Fibroblast of skin of abdomen (primary cell): ENCODE measurements at regions not wholly inside any gene's neighbourhood (a gene's known extent, or its start where the extent isn't known, plus 50 kb on each side); places are given as distances from the start of the nearest gene placed in this dataset.
"Not testable (repeated sequence)": the region's sequence is repeated elsewhere in the genome, so short reads cannot be mapped to it uniquely, and the experiment has no call there.

Experiments
- DNase-seq: peaks from one replicate; pipeline ENCODE4 v3.0.0-alpha.2; 2013

DNA sequence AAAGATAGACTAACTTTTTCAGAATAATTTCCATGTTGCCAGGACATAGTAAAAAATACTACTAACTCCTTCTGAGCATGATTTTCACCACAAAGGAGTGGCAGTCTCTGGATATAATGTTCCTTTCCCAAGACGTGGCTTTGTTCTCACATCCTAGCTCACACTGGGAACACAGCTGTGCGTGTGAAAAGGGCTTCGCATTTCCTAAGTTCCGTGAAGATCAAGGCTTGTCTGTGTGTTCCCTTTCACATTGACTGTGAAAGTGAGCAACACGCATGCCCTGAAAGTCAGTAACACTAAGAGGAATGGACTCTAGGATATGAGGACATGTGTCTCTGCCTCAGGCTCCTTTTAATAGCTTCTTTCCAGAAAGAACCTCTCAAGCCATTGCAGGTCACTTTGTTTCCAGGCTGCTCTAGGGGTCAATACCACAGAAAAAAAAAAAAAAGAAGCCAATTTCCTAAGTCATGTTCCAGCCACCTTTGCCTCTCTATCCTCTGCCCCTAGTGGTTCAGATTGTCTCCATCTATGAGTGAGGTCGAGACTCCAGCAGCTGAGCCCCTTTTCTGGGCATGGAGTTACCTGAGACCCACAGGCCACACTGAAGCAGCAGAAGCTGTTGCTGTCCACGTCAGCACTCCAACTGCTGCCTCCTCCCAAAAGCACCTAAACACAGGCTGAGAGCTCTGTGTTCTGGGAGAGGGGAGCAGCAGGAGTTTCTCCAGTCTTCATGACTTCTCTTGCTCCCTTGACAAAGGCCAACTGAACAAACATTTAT is 355.9 kb downstream of the RSL24D1 start:
- DNase-seq = no peak

DNA sequence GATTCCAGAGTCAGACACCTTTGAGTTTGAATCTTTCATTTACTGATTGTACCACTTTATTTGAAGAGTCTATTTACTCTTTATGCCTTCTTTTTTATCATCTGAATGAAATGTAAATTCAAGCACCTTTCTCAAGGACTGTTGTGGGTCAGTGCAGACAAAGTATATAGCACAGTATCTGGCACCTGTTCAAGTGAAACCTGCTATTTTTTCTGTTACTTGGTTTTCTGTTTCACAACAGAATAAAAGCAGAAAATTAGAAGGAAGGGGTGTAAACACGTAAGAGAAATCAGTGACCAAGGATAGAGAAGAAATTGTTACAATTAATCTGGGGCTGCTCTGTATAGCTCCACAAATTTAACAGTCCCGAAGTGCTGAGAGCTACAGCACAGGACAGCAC is 357.4 kb downstream of the RSL24D1 start:
- no peak for DNase-seq

DNA sequence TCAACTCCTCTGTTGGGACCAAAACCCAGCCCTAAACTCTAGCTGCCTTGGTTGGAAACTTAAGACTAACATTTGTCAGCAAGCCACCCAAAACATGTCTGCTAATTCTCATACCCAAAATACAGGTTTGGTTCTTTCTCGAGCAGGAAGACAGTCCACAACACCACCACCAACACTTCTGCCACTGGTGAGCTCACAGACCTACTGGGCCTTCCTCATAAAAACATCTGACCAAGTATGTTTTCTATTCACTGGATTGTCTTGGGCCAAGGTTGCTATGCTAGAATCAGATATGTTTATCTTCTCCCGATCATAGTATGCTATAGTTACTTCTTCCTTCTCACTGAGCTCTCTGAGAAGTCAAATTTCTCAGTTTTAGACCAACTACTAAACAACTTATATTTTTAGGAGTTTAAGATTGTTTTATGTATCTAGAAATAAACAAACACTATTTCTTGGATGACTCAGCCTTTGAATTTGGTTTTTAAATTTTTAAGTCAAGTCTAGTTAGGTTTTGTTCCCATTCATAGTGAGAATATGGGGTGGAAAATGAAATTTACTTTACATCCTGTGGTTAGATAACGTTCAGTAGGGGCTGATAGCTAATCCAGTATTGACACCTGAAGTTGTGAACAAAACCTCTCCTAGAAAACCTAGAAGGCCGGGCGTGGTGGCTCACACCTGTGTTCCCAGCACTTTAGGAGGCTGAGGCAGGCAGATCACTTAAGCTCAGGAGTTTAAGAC is 360.5 kb downstream of the RSL24D1 start:
- DNase-seq = no peak

DNA sequence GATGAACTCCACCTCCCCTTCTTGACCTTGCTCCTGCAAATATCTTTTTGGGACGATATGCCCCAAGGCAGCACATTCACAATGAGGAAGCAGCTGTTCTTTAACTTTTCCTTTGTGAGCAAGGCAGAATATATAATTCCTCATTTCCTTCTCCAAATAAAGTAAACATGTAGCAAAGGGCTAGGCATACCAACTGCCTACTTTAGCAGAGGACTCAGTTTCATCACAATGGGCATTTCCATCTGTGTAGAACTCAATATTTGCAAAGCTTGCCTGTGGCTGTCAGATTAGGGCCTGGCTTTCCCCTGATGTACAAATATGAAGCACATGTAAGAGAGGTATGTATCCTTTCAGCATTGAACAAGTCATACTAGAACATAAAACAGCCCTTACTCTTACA is 366.9 kb downstream of the RSL24D1 start:
- no peak for DNase-seq

DNA sequence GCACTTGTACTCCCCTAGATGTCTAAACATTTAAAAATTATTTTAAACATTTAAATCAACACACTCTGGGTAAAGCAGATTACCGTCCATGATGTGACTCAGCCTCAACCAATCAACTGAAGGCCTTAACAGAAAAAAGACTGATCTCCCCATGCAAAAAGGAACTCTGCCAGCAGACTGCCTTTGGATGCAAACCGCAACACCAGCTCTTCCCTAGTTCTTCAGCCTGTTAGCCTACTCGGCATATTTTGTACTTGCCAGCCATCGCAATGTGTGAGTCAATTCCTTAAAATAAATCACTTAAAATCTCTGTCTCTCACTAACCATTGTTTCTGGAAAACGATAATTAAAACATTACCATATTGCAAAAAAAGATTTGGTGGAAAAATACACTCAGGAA is 375.9 kb downstream of the RSL24D1 start:
- DNase-seq = no peak

DNA sequence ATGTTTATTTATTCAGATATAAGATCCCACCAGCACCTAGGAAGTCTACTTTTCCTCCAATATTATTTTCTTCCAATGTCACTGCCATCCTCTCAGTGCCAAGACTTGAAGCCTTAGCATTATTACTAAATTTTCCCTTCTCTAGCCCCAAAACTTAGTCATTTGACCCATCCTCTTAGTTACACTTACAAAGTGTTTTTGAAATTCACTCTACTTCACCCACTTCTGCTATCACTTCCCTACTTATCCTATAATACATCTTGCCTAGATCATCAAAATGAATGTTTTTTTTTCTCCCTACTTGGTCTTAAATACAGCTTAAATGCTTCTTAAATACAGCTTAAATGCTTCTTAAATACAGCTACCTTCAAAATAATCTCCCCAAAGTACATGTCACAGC is 376.6 kb downstream of the RSL24D1 start:
- DNase-seq = no peak

DNA sequence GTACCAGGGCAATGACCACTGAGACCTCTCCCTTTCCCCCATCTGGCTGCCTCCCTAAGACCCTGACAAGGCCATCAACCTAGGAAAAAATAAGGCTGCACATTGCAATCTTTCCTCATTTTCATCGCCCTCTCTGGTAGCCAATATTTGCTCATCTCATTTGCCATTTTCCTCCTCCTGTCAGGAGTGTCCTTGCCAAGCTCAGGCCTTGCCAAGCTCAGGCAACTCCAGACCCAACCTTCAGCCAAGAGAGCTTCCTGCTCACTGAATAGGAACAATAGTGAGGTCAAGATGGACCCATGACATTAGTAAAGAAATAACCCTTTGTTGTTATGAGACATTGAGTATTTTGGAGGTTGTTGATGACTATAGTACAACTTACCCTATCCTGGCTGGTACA is 380.3 kb downstream of the RSL24D1 start:
- DNase-seq = no peak

DNA sequence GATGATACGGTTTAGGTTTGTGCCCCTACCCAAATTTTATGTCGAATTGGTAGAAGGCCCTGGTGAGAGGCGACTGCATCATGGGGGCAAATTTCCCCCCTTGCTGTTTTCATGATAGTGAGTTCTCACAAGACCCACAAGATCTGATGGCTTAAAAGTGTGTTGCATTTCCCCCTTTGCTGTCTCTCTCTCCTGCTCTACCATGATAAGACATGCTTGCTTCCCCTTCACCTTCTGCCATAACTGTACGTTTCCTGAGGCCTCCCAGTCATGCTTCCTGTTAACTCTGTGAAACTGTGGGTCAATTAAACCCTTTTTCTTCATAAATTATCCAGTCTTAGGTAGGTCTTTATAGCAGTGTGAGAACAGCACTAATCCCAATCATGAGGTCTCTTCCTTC is 381.2 kb downstream of the RSL24D1 start:
- no peak for DNase-seq

DNA sequence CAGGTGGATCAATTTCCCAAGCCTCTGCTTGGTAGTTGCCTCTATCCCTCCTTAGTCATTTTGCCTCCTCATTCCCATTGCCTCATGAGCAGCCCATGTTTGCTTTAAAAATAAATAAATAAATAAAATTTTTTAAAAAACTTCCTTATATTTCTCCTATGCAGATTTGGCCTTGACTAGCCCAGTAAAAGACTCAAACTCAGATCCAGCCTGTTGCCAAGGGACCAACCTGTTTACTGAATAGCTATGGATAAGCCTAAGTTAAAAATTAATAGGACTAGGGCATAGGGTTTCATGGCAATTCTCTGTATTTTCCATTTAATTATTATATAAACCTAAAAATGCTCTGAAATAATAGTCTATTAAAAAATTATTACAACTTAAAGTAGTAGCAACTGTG is 384.4 kb downstream of the RSL24D1 start:
- no peak for DNase-seq

DNA sequence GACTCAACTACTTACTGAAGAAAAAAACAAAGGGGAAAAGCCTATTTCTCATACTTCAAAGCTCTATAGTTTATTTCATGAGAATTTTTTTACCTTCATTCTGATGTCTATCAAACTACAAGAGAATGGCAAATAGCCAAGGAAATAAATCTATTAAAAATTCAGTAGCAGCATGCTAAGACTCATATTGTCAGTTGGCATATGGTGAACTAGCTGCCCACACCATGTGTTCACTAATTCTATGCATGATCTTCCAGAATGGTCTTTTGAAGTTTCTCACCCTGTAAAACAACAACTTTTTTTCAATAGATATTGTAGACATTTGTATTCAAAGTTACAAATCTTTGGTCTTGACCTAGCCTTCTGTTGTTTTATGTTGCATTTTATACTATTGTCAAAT is 386.2 kb downstream of the RSL24D1 start:
- no peak for DNase-seq

DNA sequence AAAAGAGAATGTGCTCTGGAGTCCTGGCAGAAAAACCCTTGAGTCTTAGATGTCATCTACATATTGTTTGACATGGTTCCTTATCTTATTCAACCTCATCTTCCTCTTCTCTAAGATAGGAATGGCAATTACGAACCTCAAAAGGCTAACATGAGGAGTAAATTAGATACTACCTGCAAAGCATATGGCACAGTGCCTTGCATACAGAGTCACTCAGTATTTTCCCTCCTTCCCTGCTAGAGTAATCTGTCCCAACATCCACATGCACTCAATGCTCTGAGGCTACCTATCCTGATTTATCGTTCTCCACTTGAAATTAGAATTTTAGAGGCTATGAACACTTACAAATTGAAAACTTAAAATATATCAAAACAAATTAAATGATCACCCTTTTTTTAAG is 386.7 kb downstream of the RSL24D1 start:
- DNase-seq = no peak

DNA sequence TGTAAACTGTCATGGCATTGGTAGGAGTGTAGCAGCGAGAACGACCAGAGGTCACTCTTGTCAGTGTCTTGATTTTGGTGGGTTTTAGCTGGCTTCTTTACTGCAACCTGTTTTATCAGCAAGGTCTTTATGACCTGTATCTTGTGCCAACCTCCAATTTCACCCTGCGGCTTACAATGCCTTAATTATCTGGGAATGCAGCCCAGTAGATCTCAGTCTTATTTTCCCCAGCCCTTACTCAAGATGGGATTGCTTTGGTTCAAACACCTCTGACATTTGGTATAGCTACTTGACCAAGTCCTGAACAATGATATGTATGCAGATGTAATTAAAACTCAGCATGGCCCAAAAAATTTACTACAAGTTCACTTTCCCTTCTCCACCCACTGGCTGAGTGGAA is 388.4 kb downstream of the RSL24D1 start:
- no peak for DNase-seq

DNA sequence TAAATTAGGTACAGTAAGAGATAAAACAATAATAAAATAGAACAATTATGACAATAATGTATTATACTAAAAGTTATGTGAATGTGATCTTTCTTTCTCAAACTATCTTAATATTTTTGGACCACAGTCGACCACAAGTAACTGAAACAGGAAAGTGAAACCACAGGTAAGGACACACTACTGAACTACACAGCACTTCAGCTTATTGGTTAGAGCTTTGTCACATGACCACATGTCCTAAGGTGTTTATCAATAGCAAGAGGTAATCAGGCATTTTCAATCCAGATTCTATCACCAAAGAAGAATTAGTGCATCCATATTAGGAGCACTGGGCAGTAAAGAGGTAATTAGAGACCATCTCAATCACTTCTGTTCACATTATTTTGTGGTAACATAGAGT is 392.8 kb downstream of the RSL24D1 start:
- DNase-seq = no peak

DNA sequence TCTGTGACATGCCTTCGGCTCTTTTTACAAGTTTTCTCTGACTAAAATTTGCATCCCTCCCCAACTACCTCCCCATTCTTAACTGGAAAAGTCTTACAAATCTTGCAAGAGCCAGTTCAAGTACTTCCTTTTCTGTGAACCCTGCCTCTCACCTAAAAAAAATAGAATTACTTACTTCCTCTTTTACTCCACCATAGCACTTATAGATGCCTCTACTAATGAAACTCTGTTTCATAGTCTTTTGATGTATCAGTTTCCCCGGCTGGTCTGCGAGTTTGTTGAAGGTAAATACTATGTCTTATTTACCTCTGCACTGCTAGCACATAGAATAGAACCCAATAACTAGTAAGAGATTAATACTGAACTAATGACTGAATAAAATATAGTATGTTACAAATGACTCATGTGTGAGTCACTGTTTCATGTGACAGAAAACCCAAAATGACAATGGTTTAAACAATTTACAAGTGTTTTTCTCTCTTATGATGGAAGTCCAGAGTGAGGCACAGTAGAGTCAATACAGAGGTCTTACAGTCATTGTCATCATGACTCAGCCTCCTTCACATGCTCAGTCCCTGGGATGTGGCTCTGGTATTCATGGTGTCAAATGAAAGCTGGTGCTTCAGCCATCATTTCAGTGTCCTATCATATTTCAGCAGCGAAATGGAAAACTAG is 393.5 kb downstream of the RSL24D1 start:
- DNase-seq = no peak

DNA sequence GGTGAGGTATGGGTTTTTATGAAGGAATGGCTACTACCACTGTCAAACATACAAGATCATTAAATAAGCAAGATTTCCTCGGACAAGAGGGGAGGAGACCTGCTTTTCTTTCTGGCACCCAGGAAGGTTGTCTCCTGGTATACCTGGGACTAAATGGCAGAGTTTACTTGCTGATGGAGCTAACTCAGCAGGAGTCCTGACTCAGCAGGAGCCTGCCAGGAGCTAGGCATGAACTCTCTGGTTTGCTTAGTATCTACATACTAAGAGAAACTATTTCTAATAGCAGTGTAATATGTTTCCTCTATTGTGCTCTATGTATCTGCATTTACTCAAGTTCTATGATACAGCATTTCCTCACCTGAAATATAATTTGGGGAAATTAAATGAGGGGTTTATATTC is 404.2 kb downstream of the RSL24D1 start:
- DNase-seq = no peak

DNA sequence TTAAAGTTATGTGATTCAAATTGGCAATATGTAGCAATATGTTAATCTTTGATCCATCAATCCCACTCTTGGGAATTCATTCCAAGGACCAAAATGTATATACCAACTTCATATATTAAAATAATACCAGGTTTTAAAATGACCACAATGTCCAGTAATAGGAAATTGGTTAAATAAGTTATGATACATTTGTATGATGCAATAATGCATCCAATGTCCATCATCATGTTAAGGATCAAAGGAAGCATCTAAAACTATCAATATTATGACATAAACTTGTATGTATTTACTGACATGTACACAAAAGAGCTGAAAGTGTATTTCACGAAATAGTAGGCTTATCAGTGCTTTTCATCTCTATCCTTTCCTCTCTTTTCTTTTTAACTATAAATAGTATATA is 406.0 kb downstream of the RSL24D1 start:
- no peak for DNase-seq

DNA sequence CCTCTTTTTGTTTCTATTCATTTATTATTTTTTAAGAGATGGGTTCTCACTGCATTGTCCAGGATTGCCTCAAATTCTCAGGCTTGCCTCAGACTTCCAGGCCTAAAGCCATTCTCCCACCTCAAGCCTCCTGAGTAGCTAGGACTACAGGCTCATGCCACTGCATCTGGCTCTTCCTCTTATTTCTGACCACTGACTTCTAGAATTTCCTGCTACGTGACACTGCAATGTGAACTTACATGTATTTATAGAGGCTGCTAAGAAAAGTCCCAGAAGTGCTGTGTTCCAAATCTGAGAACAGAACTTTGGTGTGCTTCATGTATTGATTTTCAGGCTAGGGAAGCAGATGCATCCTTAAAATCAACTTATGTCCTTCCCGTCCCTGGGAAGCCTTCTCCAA is 407.4 kb downstream of the RSL24D1 start:
- DNase-seq = no peak

DNA sequence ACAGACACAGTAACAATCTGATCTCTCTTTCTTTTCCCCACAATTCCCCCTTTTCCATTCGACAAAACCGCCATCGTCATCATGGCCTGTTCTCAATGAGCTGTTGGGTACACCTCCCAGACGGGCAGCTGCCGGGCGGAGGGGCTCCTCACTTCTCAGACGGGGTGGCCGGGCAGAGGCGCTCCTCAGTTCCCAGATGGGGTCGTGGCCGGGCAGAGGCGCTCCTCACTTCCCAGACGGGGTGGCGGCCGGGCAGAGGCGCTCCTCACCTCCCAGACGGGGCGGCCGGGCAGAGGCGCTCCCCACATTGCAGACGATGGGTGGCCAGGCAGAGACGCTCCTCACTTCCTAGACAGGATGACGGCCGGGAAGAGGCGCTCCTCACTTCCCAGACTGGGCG is 415.5 kb downstream of the RSL24D1 start:
- not testable (repeated sequence) for DNase-seq

DNA sequence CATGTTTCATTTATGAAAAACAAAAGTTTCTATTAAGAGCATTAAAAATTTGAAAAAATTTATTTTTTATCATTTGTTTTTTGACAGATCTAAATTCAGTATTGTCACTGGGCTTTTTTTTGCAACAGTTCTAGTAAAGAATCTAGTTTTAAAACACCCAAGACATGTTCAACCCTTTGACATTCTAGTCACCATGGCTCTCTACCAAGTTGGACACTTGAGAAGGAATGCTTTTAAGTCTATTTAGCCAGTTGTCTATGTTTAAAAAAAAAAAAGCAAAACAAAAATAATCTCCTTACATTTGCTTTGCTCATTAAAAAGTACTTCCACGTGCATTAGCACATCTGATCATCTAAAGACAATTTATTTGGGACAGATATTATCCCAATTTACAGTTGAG is 417.5 kb downstream of the RSL24D1 start:
- DNase-seq = no peak

DNA sequence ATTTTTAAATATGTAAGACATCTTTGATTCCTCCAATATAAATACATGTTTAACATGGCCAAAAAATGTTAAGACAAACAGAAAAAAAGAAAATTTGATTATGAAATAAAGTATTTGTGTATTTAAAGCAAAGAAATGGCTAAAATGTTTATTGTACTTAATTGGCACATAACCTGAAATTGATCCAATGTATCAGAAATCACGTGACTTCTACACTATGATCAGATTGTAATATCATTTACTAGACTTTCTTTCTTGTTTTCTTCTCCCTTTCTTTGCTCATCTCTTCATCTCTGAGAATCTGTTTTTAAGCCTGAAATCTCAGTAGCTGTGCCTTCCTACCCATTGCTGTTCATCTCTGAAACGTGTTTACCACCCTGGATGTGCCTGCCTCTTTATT is 420.3 kb downstream of the RSL24D1 start:
- no peak for DNase-seq

DNA sequence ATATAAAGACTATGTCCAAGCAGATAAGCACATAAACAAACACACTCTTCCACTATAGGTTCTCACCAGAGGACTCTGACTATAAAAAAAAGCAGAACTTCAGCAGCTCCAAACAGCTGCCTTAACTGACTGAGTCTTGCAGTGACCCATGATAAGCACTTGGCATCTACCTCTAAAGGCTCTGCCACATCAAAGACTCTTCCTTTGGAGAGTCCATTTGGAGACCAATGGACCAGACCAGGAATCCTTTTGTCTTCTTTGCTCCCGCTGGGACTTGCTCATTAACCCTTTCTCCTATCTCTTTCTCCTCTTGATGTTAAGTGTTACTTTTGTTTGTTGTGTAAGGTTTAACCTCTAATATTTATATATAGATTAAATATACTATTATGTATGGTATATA is 424.1 kb downstream of the RSL24D1 start:
- DNase-seq = no peak

DNA sequence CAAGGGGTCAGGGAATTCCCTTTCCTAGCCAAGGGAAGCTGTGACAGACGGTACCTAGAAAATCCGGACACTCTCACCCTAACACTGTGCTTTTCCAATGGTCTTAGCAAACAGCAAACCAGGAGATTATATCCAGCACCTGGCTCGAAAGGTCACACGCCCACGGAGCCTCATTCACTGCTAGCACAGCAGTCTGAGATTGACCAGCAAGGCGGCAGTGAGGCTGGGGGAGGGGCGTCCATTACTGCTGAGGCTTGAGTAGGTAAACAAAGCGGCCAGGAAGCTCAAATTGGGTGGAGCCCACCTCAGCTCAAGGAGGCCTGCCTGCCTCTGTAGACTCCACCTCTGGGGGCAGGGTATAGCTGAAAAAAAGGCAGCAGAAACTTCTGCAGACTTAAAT is 447.3 kb downstream of the RSL24D1 start:
- not testable (repeated sequence) for DNase-seq

DNA sequence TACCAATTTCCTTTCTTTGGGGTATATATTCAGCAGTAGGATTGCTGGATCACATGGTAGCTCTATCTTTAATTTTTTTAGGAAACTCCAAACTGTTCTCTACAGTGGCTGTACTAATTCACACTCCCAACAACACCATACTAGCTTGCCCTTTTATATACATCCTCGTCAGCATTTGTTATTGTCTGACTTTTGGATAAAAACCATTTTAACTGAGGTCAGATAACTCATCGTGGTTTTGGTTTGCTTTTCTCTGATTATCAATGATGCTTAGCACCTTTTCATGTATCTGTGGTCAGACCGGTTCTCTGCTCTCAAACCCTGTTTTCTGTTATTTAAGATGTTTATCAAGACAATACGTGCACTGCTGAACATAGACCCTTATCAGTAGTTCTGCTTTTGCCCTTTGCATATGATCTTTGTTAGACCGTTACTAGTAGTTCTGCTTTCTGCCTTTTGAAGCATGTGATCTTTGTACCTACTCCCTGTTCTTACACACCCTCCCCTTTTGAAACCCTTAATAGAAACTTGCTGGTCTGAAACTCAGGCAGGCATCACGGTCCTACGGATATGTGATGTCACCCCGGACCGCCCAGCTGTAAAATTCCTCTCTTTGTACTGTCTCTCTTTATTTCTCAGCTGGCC is 474.3 kb downstream of the RSL24D1 start:
- no peak for DNase-seq
